ENCODE measurements at regions not wholly inside any gene's neighbourhood (a gene's known extent, or its start where the extent isn't known, plus 50 kb on each side); places are given as distances from the start of the nearest gene placed in this dataset.

DNA sequence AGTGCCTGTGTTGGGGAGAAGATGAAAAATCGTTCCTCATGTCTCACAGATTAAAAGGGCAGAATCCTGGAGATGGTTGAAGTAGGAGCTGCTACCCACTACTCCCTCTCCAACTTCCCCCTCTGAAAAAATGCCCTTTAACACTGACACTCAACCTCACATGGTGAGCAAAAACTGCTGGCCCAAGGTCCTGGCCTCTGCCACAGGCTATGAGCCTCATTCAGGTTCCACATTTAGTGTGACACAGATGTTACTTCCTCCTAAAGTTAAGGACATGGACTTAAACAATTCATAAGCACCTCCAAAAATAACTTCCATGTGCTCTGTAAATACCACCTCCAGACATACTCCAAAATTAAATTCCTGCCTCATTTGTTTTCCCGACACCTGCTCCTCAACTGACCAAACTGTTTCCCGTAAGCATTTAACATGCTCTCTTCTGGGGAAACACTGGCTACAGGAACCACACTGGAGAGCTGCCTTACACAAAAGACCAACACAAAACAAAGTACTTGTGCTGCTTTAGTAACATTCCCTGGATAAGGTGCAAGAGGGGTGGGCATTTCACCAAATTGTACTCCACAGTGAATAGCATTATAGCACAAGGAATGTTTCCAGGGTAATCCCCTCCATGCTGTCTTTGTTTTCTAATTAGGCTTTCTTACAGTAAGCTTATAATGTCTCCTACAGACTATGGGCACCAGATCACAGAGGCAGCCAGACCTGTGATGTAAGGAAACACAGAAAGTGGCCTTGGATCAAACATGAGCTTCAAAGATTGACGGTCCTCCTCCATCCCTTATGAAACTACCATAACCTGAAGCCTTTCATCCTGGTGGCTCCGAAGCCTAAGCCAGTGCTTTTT, 57.0 kb downstream of the PHLDA1 start:
- TF ChIP-seq POLR2A (IDR thresholded peaks at IDR 0.05; ENCODE audit: low read length) (no peak), GATA1 (IDR thresholded peaks at IDR 0.05; ENCODE audit: low read depth, low read length) (no peak)

DNA sequence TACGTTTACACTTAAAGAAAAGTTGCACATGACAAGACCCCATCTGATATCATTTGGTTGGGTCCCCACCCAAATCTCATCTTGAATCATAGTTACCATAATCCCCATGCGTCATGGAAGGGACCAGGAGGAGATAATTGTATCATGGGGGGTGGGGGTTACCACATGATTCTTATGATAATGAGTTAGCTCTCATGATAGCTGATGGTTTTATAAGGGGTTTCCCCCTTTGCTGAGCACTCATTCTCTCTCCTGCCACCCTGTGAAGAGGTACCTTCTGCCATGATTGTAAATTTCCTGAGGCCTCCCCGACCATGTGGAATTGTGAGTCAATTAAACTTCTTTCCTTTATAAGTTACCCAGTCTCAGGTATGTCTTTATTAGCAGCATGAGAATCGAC, 60.3 kb downstream of the PHLDA1 start:
- DNase-seq: no peak
- TF ChIP-seq POLR2A (IDR thresholded peaks at IDR 0.05; ENCODE audit: low read length): no peak
- no peak for TF ChIP-seq GATA1 (IDR thresholded peaks at IDR 0.05; ENCODE audit: low read depth, low read length)

More for the DNA sequence above, 57.0 kb downstream of the PHLDA1 start:
- DNase-seq: peak in 1 of 2 experiments; percentile 15

DNA sequence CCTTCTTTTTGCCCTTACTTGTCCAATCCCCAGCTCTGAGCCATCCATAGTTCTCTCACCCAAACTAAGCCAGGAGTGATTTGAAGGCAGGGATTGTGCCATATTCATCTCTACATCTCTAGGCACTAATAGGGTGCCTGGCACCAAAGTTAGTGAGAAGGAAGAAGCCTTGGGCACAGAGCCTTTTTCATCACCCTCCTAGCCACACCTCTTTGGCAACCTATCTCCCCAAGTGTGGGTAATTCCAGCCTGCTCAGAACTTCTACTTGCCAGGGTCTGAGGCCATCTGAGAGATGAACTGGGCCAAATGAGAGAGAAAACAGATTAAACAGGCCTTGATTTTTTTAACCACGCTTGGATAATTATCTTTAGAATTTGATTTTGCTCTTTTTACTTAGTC, 61.3 kb downstream of the PHLDA1 start:
- TF ChIP-seq POLR2A (IDR thresholded peaks at IDR 0.05; ENCODE audit: low read length) (no peak), GATA1 (IDR thresholded peaks at IDR 0.05; ENCODE audit: low read depth, low read length) (no peak)
- DNase-seq: no peak

DNA sequence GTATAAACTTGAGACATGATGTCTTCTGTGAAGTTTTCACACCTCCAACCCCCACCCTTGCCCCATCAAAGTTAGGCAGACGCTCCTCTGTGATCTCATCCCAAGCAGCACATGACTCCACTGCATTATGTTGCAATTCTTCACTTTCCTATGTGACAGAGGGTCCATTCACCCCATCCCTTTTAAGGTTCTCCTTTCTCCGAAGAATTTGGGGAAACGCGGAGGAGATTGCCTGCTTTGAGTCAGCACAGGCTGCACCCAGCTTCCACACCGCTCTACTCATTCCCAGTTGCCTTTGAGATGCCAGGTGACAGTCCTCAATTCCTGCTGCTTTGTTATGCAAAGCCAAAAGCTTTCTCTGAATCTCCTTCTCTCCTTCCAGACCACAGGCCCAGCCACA, 61.8 kb downstream of the PHLDA1 start:
- TF ChIP-seq GATA1 (IDR thresholded peaks at IDR 0.05; ENCODE audit: low read depth, low read length) (no peak), POLR2A (IDR thresholded peaks at IDR 0.05; ENCODE audit: low read length) (no peak)

DNA sequence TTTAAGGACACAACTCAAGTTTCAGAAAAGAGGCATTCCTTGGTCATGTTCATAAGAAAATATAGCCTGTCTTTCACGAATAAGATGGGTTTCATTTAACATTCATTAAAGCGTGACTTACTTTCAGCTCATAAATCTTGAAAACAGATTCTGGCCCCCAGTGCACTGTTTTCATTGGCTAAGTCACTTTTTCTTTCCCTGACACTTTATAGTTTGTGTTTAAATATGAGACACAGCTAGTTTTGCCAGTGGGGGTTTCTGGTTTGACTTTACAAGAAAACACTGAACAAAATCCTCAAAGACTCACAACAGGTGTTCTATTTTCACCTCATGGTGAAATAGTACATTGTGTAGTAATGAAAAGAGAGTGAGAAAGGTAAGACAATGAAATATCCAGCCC, 65.9 kb downstream of the PHLDA1 start:
- TF ChIP-seq POLR2A (IDR thresholded peaks at IDR 0.05; ENCODE audit: low read length) (no peak), GATA1 (IDR thresholded peaks at IDR 0.05; ENCODE audit: low read depth, low read length) (no peak)
- no peak for DNase-seq

More for the DNA sequence above, 61.8 kb downstream of the PHLDA1 start:
- DNase-seq: no peak

DNA sequence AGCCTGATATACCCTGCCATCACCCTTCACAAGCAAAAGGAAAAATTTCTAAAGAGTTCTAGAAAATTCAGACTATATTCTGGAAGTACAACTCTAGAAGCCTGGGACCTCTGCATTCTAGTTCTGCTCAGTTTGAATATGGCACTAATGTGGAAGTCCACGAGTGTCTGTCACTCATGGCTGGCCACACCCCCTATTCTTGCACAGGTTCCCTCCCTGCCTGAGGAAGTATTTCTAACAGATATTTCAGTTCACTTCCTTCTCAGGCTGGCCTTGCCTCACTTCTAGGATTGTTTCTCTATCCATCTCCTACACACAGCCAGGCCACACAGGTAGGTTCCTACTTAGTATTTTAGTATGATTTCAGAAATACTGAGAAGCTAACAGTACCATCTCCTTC, 67.4 kb downstream of the PHLDA1 start:
- DNase-seq: peak in 1 of 2 experiments; percentile 5
- TF ChIP-seq GATA1 (IDR thresholded peaks at IDR 0.05; ENCODE audit: low read depth, low read length) (no peak), POLR2A (IDR thresholded peaks at IDR 0.05; ENCODE audit: low read length) (no peak)

DNA sequence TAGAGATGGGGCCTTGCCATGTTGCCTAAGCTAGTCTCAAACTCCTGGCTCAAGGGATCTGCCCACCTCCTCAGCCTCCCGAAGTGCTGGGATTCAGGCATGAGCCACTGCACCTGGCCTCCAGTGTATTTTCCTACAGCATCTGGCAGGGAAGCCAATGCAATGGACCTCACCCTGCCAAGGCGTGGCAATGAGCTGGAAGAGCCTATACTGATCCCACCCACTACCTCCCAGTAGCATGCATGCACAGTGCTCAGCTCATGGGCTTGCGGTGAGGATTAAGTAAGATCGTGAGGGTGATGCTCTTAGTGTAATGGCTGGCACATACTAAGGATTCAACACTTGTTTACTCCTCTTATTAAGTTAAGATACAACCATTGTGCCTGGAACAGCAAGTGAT, 69.7 kb downstream of the PHLDA1 start:
- TF ChIP-seq POLR2A (IDR thresholded peaks at IDR 0.05; ENCODE audit: low read length) (no peak), GATA1 (IDR thresholded peaks at IDR 0.05; ENCODE audit: low read depth, low read length) (no peak)
- DNase-seq: no peak

DNA sequence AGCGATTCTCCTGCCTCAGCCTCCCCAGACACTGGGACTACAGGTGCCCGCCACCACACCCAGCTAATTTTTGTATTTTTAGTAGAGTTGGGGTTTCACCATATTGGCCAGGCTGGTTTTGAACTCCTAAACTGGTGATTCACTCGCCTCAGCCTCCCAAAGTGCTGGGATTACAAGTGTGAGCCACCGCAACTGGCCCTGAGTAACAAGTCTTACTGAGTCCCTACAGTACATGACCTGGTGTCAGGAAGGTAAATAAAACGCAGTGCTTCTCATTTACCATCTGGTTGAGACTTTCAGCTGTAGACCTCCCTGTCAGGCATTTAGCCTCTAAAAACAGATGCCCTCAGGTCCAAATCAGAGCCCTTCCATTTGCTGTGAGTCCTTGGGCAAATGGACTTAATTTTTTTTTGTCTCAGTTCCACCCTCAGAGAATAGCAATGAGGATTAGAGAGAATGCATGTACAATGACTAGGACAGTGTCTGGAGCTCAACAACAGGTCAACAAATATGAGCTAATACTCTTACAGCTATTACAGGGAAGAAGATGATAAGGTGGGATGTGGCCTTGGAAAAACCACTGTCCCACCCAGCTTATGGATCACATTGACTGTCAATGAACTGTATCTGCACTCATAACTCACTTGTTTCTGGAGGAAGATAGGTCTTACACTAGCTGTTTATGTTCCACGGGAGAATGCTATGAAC, 70.5 kb downstream of the PHLDA1 start:
- no peak for DNase-seq
- TF ChIP-seq POLR2A (IDR thresholded peaks at IDR 0.05; ENCODE audit: low read length) (no peak), GATA1 (IDR thresholded peaks at IDR 0.05; ENCODE audit: low read depth, low read length) (no peak)

DNA sequence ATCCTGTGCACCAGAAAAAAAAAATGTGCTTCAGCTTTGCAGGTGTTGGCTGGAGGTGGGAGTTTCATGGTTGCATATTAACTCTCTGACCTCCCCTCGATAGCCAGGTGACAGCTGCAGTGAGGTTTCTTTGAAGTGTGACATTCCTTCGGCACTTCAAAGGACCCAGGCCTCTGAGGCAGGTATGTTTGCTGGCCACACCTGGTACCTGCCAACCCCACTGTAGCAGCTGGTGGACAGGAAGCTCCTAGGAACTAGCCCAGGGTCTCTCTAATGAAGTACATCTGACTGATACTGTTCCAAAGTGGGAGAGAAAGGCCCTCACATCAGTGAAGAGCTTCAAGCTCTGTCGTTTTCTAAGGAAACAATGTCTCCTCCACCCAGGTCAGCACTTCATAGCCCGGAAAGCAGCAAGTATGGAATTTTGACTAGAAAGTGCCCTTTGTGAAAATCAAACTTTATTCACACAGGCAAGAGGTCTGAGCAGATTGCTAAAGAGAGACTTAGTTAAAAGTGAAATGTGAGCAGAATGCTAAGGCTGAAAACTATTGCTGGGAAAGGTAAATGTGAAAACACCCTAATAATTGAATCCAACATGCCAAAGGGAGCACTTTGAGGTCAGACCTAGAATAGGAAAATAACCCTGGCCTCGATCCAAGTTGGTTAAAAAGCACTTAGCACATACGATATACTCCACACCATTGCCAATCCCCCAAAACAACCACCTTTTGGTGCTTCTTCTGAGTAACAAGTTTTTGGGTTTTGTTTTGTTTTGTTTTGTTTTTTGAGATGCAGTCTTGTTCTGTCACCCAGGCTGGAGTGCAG, 71.3 kb downstream of the PHLDA1 start:
- no peak for DNase-seq
- TF ChIP-seq POLR2A (IDR thresholded peaks at IDR 0.05; ENCODE audit: low read length): no peak
- TF ChIP-seq GATA1 (IDR thresholded peaks at IDR 0.05; ENCODE audit: low read depth, low read length): no peak

DNA sequence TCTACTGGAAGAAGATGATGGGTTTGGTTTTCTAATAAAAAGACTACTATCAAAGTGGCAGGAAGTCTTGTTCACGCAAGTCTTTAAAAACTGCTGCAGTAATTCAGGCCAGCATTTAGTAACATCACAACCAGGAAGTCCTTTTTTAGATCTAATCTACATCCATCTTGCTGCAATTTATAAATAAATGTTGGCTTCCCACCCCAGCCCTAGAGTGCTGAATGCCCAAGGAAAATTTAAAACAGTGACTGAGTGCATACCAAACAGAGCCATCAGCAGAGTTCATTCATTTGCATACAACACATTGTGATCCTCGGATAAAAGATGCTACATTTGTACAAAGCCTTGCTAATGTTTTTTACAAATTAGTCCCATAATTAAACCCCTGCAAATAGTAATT, 72.1 kb downstream of the PHLDA1 start:
- DNase-seq: no peak
- TF ChIP-seq GATA1 (IDR thresholded peaks at IDR 0.05; ENCODE audit: low read depth, low read length) (no peak), POLR2A (IDR thresholded peaks at IDR 0.05; ENCODE audit: low read length) (no peak)

DNA sequence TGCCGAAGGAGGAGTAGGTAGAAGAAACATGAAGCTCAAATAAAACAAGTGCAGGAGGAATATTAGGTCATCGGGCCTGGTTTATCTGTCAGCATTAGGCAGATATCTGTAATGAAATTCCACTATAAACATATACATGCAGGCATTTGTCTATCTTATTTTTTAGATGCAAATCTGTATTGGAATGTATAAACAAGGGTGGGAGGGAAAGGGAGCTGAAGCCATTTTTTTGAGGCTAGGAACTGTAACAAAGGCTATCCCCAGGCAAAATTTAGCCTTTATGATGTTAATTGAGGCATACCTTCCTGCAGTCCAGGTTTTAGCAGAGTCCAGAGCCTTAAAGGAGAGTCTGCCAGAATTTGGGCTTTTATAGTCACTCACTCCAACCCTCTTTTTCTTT, 72.5 kb downstream of the PHLDA1 start:
- TF ChIP-seq GATA1 (IDR thresholded peaks at IDR 0.05; ENCODE audit: low read depth, low read length): no peak
- TF ChIP-seq POLR2A (IDR thresholded peaks at IDR 0.05; ENCODE audit: low read length): no peak
- no peak for DNase-seq

DNA sequence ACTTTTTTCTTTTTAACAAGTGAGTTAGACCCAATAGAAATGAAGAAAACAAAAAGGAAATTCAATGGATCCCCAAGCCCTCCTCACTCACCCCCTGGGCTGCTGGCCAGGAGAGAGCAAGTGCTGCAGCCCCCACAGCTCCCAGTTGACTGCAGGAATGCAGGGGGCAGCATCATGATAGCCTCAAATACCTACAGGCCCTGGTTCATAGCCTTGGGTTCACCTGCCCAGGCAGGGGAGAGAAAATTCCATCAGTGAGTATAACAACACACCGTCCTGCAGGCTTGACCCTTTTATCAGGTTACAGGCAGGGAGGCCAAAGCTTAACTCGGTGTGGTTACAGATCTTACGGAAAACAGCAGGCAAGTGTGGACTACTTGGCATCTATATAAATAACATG, 76.3 kb downstream of the PHLDA1 start:
- no peak for DNase-seq
- TF ChIP-seq POLR2A (IDR thresholded peaks at IDR 0.05; ENCODE audit: low read length) (no peak), GATA1 (IDR thresholded peaks at IDR 0.05; ENCODE audit: low read depth, low read length) (no peak)

DNA sequence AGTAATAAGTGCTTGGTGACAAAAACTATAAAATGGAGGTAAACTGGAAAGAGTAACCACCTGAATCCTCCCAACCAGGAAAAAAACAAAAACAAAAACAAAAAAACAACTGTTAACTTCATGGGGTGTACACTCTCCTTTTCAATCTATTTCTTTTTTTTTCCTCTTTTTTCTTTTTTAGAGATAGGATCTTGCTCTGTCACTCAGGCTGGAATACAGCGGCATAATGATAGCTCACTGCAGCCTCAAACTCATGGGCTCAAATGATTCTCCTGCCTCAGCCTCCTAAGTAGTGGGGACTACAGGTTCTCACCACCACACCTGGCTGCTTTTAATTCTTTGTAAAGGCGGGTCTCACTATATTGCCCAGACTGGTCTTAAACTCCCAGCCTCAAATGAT, 76.8 kb downstream of the PHLDA1 start:
- peak in 1 of 2 experiments; percentile 8 for DNase-seq
- TF ChIP-seq GATA1 (IDR thresholded peaks at IDR 0.05; ENCODE audit: low read depth, low read length): no peak
- TF ChIP-seq POLR2A (IDR thresholded peaks at IDR 0.05; ENCODE audit: low read length): no peak

DNA sequence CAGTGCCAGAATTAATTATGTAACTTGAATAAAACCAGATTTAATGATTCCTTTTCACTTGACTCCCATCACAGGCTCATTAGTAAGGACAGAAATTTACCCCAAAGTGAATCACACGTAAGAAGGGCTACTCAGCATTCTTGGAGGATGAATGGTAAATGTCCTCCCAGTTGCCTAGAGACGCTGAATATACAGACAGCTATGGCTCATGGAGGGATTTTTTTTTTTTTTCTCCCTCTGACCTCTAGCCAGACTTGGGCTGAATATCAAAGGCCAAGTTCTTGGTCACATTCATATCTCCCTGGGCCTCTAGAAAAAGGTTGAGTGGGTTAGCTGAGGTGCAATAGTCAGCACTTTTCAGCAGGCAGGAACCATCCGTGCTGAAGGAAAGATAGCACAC, 77.5 kb downstream of the PHLDA1 start:
- peak; percentile 16 to 21 for DNase-seq
- no peak for TF ChIP-seq POLR2A (IDR thresholded peaks at IDR 0.05; ENCODE audit: low read length)
- no peak for TF ChIP-seq GATA1 (IDR thresholded peaks at IDR 0.05; ENCODE audit: low read depth, low read length)
